Transverse colon (tissue), 4 donors: ENCODE measurements at regions not wholly inside any gene's neighbourhood (a gene's known extent, or its start where the extent isn't known, plus 50 kb on each side); places are given as distances from the start of the nearest gene placed in this dataset.

ENCODE experiments used
- DNase-seq: peaks from one replicate; pipeline ENCODE4 v3.0.0-alpha.2; 2019
- H3K27ac ChIP-seq, 4 donors: fragments of 200-600 bp; sonication (generic); 2 replicates each; pipeline ENCODE4 v1.5.1; 2016 to 2018; ENCODE audit warnings: inconsistent platforms in 4 of 4
- H3K27me3 ChIP-seq: fragments of 200-600 bp; sonication (generic); 2 replicates; pipeline ENCODE4 v1.5.1; 2017; ENCODE audit warnings: inconsistent platforms
- H3K36me3 ChIP-seq, 4 donors: fragments of 200-600 bp; sonication (generic); 2 replicates each; pipeline ENCODE4 v1.5.1; 2017 to 2019; ENCODE audit warnings: inconsistent platforms in 4 of 4
- H3K4me1 ChIP-seq, 4 donors: fragments of 200-600 bp; sonication (generic); 2 replicates each; pipeline ENCODE4 v1.5.1; 2017 to 2020; ENCODE audit warnings: inconsistent platforms in 4 of 4
- H3K4me3 ChIP-seq, 4 donors: fragments of 200-600 bp; sonication (generic); 1 replicate in 1 of 4; 2 replicates in 3 of 4; pipeline versions ENCODE4 v1.5.1 to v1.6.1; 2017 to 2019; ENCODE audit warnings: inconsistent platforms in 4 of 4
- H3K9me3 ChIP-seq, 2 donors: fragments of 200-600 bp; sonication (generic); 2 replicates each; pipeline ENCODE4 v1.5.1; 2017 to 2019; ENCODE audit warnings: inconsistent platforms in 2 of 2
- CTCF ChIP-seq, 5 experiments: fragments of 200-600 bp in 3 of 5; fragments of 450-650 bp in 2 of 5; sonication (generic) in 3 of 5; IDR thresholded peaks; 1 replicate in 2 of 5; 2 replicates in 3 of 5; pipeline ENCODE4 v1.5.1; 2016 to 2017; ENCODE audit warnings: antibody characterized with exemption in 5 of 5, inconsistent platforms in 3 of 5, mild to moderate bottlenecking in 2 of 5, moderate library complexity in 1 of 5
- EP300 ChIP-seq: sonication (generic); formaldehyde crosslinking; IDR thresholded peaks from one replicate; pipeline ENCODE4 v1.6.1; 2017; ENCODE audit warnings: antibody characterized with exemption, low read depth
- POLR2A ChIP-seq: fragments of 450-650 bp; IDR thresholded peaks from one replicate; pipeline ENCODE4 v1.6.1; 2016; ENCODE audit warnings: antibody characterized with exemption, mild to moderate bottlenecking, moderate library complexity
- POLR2AphosphoS5 ChIP-seq, 3 donors: sonication (generic); formaldehyde crosslinking; IDR thresholded peaks; one replicate each; pipeline ENCODE4 v1.6.1; 2016; ENCODE audit warnings: antibody characterized with exemption in 3 of 3
- WGBS, 2 donors: methylation state at CpG; one replicate each; pipeline ENCODE4 v1.1.5; 2018; ENCODE audit warnings: low coverage in 1 of 2; 5-methylcytosine and 5-hydroxymethylcytosine counted together
- in situ Hi-C, 4 donors: fragments of 200-750 bp; cut with MboI; loops; one replicate each; pipeline versions ENCODE4 v1.15.0 to v1.15.1; 2017; ENCODE audit warnings: low sequenced_read_pairs in 3 of 4, low pct_ligation_motif_present in 1 of 4, low pct_unique_long_range_greater_than_20kb in 1 of 4
- intact Hi-C: fragments of 100-400 bp; cut with DNase I; formaldehyde crosslinking; loops from one replicate; pipeline ENCODE4 v1.15.1; 2023; ENCODE audit warnings: low total_unique reads

DNA sequence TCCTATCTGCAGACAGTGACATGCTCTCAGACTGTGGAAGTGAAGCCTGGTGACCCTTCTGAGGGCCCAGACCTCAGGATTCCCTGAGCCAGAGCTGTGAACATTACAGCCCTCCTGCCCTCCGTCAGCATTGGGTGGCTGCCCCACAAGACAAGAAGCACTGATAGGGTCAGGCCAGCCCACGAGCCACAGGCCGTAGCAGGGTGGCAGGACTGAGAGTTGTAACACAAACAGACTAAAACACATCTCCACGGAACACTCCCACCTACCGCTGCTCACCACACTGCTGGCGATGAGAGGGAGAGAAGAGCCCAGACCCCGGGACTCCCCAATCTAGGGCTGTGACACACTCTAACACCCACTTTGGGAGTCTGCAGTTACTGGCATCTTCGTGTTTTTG lies 264.8 kb upstream of the FSIP2 start:
- intact Hi-C loops, result no loop called here
- DNase-seq, result no peak
- 91% methylated on average over 7 of the region's 8 CpGs; no CpG with 5 or more reads in 1 of the 2 donors for WGBS, 2 donors
- no peaks in the 10 kb centered on the region for H3K36me3 ChIP-seq
- H3K4me3 ChIP-seq, result no peak overlapping the region
- in situ Hi-C loops, result no loop called here
- no peaks in the 10 kb centered on the region for H3K27me3 ChIP-seq
- H3K4me1 ChIP-seq, result no peaks in the 10 kb centered on the region
- H3K9me3 ChIP-seq, result no peaks in the 10 kb centered on the region
- no peak overlapping the region for H3K27ac ChIP-seq
- no peak for TF ChIP-seq POLR2A
- TF ChIP-seq EP300, result no peak
- no peak for TF ChIP-seq CTCF (IDR thresholded peaks at IDR 0.05)
- no peak for TF ChIP-seq POLR2AphosphoS5 (IDR thresholded peaks at IDR 0.05)

GRCh38 chr2:185475914-185476313 lies 262.7 kb upstream of the FSIP2 start:
- H3K9me3 ChIP-seq, result no peaks in the 10 kb centered on the region
- in situ Hi-C loops, result no loop called here
- no peak for DNase-seq
- no peaks in the 10 kb centered on the region for H3K36me3 ChIP-seq
- H3K4me1 ChIP-seq, result no peaks in the 10 kb centered on the region
- intact Hi-C loops, result no loop called here
- no peak overlapping the region for H3K27ac ChIP-seq
- 73 to 75% methylated on average over 1 of the region's 1 CpG for WGBS, 2 donors
- H3K27me3 ChIP-seq, result no peaks in the 10 kb centered on the region
- TF ChIP-seq POLR2AphosphoS5 (IDR thresholded peaks at IDR 0.05) (no peak), CTCF (IDR thresholded peaks at IDR 0.05) (no peak), POLR2A (no peak)
- no peak overlapping the region for H3K4me3 ChIP-seq

- Histone ChIP-seq H3K4me1 (no peaks in the 10 kb centered on the region), H3K27ac (no peak overlapping the region), H3K9me3 (no peaks in the 10 kb centered on the region), H3K4me3 (no peak overlapping the region), H3K36me3 (no peaks in the 10 kb centered on the region), H3K27me3 (no peaks in the 10 kb centered on the region)
- intact Hi-C loops, result no loop called here
- DNase-seq, result no peak
- in situ Hi-C loops, result no loop called here
- 83 to 89% methylated on average over 1 to 2 of the region's 2 CpGs for WGBS, 2 donors
- TF ChIP-seq POLR2A (no peak), CTCF (IDR thresholded peaks at IDR 0.05) (no peak), POLR2AphosphoS5 (IDR thresholded peaks at IDR 0.05) (no peak), EP300 (no peak)
Measured at GRCh38 chr2:185477452-185477851, 261.2 kb upstream of the FSIP2 start.

- H3K4me1 ChIP-seq, result no peaks in the 10 kb centered on the region
- no peaks in the 10 kb centered on the region for H3K36me3 ChIP-seq
- H3K27ac ChIP-seq, result no peak overlapping the region
- 80% methylated on average over 1 of the region's 1 CpG; no CpG with 5 or more reads in 1 of the 2 donors for WGBS, 2 donors
- H3K9me3 ChIP-seq, result peaks cover 0 to 2% of the 10 kb centered on the region in 2 donors
- intact Hi-C loops (no loop called here), in situ Hi-C loops (no loop called here)
- TF ChIP-seq EP300 (no peak), POLR2AphosphoS5 (IDR thresholded peaks at IDR 0.05) (no peak), CTCF (IDR thresholded peaks at IDR 0.05) (no peak), POLR2A (no peak)
- DNase-seq, result no peak
- H3K4me3 ChIP-seq, result no peak overlapping the region
- H3K27me3 ChIP-seq, result no peaks in the 10 kb centered on the region
Measured at GRCh38 chr2:185484602-185485001, 254.0 kb upstream of the FSIP2 start.
